ENCODE measurements at regions not wholly inside any gene's neighbourhood (a gene's known extent, or its start where the extent isn't known, plus 50 kb on each side); places are given as distances from the start of the nearest gene placed in this dataset.

DNA sequence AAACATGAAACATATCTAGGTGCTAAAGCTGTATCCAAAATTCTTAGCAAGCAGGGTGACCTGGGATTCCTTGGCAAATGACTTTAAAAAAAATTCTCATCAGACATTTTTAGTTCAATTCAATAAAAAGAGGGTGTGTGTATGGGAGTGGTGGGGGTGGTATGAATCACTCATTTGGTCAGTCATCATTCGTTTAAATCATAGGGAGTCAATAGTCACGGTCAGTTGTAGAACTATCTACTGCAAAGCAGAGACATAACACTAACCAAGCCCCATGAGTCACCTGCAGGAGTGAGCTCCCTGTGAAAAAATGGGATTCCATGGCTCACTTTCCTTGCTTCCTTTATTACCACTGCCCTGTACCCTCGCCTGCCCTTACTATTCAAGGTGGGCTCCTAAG lies 380.6 kb upstream of the TCF4 start:
- WGBS (ENCODE audit: missing lambda C conversion rate), result 20% methylated on average over 3 of the region's 3 CpGs
- FAIRE-seq (no peak), ATAC-seq (no peak), DNase-seq (ENCODE audit: low read depth in 1 of 2, low spot score in 1 of 2) (no peak)
- CTCF ChIA-PET, result no interaction called here
- Histone ChIP-seq H3K4me3 (no peak overlapping the region), H3K4me1 (no peaks in the 10 kb centered on the region), H3K9me3 (no peaks in the 10 kb centered on the region), H3K4me2 (no peak overlapping the region), H3K27ac (no peak overlapping the region)
- TF ChIP-seq ZNF302 (CRISPR knock-in tag; IDR thresholded peaks at IDR 0.05) (no peak), HOXB5 (CRISPR knock-in tag; IDR thresholded peaks at IDR 0.05) (no peak)
- POLR2A ChIA-PET, result no interaction called here

DNA sequence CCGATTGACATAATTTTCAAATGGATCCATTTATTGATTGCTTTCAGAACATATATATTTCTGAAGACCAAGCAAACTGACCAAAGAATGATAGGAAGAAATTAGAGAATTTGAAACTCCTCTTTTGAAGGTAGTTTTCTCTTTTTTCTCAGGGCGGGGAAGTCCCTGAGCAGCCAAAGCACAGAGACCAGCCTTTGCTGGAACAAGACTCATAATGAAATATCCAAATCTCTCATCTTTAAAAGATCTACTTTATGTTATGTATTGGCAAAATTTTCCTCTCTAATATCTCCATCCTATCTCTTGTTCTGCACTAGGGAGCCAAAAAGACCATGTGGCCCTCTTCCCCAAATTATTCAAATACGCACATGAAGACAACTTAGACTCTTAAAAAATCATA lies 379.0 kb upstream of the TCF4 start:
- no peak overlapping the region for H3K4me3 ChIP-seq
- no peak overlapping the region for H3K27ac ChIP-seq
- no peak overlapping the region for H3K4me2 ChIP-seq
- ChIA-PET POLR2A (no interaction called here), CTCF (no interaction called here)
- no peaks in the 10 kb centered on the region for H3K9me3 ChIP-seq
- no peak for FAIRE-seq
- no peak for TF ChIP-seq RAD21 (conservative IDR thresholded peaks at IDR 0.05 in 1 of 2, IDR thresholded peaks at IDR 0.05 in 1 of 2)
- TF ChIP-seq, protein P1, sequence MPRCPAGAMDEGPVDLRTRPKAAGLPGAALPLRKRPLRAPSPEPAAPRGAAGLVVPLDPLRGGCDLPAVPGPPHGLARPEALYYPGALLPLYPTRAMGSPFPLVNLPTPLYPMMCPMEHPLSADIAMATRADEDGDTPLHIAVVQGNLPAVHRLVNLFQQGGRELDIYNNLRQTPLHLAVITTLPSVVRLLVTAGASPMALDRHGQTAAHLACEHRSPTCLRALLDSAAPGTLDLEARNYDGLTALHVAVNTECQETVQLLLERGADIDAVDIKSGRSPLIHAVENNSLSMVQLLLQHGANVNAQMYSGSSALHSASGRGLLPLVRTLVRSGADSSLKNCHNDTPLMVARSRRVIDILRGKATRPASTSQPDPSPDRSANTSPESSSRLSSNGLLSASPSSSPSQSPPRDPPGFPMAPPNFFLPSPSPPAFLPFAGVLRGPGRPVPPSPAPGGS (IDR thresholded peaks at IDR 0.05), result no peak
- no peak for TF ChIP-seq ZSCAN20 (CRISPR knock-in tag; IDR thresholded peaks at IDR 0.05)
- no peak for TF ChIP-seq NPAS2 (CRISPR knock-in tag; IDR thresholded peaks at IDR 0.05; ENCODE audit: borderline replicate concordance)
- TF ChIP-seq, protein P2, sequence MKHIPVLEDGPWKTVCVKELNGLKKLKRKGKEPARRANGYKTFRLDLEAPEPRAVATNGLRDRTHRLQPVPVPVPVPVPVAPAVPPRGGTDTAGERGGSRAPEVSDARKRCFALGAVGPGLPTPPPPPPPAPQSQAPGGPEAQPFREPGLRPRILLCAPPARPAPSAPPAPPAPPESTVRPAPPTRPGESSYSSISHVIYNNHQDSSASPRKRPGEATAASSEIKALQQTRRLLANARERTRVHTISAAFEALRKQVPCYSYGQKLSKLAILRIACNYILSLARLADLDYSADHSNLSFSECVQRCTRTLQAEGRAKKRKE (CRISPR knock-in tag; IDR thresholded peaks at IDR 0.05; ENCODE audit: low read depth), result no peak
- TF ChIP-seq MAFK (IDR thresholded peaks at IDR 0.05; ENCODE audit: partially characterized antibody), result no peak
- TF ChIP-seq FOSB (CRISPR knock-in tag; IDR thresholded peaks at IDR 0.05), result no peak
- TF ChIP-seq MYC (IDR thresholded peaks at IDR 0.05; ENCODE audit: borderline replicate concordance, low read length), result no peak
- no peak for TF ChIP-seq ZNF302 (CRISPR knock-in tag; IDR thresholded peaks at IDR 0.05)
- no peak for TF ChIP-seq HOXA7 (CRISPR knock-in tag; IDR thresholded peaks at IDR 0.05)
- TF ChIP-seq, protein P3, sequence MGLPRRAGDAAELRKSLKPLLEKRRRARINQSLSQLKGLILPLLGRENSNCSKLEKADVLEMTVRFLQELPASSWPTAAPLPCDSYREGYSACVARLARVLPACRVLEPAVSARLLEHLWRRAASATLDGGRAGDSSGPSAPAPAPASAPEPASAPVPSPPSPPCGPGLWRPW (IDR thresholded peaks at IDR 0.05), result no peak
- no peaks in the 10 kb centered on the region for H3K4me1 ChIP-seq
- WGBS (ENCODE audit: missing lambda C conversion rate), result 52% methylated on average over 3 of the region's 3 CpGs
- no peak for ATAC-seq
- DNase-seq (ENCODE audit: low read depth in 1 of 2, low spot score in 1 of 2), result no peak

DNA sequence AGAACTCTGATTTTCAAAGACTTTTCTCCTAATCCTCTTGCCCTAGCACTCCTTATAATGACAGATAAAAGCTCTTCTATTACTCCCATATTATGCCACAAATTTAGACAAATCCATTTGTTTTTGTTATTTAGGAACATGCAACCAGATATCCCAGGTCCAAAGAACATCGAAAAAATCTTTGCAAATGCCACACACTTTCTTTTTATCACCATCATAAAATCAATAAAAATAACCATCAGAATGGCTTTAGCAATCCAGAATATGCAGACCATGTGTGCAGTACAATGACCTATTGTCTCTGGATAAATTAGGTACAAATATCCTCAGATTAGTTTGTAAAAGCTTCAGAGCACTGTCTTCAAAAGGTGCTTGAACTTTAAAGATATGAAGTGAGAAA lies 376.2 kb upstream of the TCF4 start:
- DNase-seq (ENCODE audit: low read depth in 1 of 2, low spot score in 1 of 2) (no peak), ATAC-seq (no peak), FAIRE-seq (no peak)
- no peak overlapping the region for H3K27ac ChIP-seq
- ChIA-PET POLR2A (no interaction called here), CTCF (no interaction called here)
- H3K4me1 ChIP-seq, result no peaks in the 10 kb centered on the region
- 0% methylated on average over 1 of the region's 1 CpG for WGBS (ENCODE audit: missing lambda C conversion rate)
- no peaks in the 10 kb centered on the region for H3K9me3 ChIP-seq
- no peak for TF ChIP-seq SMC3 (IDR thresholded peaks at IDR 0.05)
- TF ChIP-seq, protein P1 (IDR thresholded peaks at IDR 0.05), result no peak
- no peak for TF ChIP-seq KDM1A (IDR thresholded peaks at IDR 0.05; ENCODE audit: low read depth)
- no peak for TF ChIP-seq ZNF302 (CRISPR knock-in tag; IDR thresholded peaks at IDR 0.05)
- TF ChIP-seq POLR2AphosphoS2 (conservative IDR thresholded peaks at IDR 0.05; ENCODE audit: low read length), result no peak
- TF ChIP-seq CEBPB (IDR thresholded peaks at IDR 0.05), result no peak
- TF ChIP-seq KDM5A (IDR thresholded peaks at IDR 0.05), result no peak
- no peak overlapping the region for H3K4me2 ChIP-seq
- H3K4me3 ChIP-seq, result no peak overlapping the region

DNA sequence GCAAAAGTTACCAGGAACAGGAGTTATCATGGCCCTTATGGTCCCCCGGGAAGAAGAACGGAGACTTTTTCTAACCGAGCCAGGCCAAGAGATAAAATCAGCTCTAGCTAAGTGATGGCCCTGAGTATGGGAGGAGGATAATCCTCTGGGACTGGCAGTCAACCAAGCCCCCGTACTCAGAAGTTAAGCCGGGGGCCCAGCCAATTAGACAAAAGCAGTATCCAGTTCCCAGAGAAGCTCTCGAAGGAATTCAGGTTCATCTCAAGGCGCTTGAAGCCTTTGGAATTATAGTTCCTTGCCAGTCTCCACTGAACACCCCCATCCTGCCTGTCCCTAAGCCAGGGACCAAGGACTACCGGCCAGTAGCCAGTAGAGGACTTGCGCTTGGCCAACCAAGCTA lies 365.3 kb upstream of the TCF4 start:
- Histone ChIP-seq H3K4me3 (no peak overlapping the region), H3K9me3 (no peaks in the 10 kb centered on the region), H3K27ac (no peak overlapping the region), H3K4me1 (no peaks in the 10 kb centered on the region), H3K4me2 (no peak overlapping the region)
- DNase-seq (ENCODE audit: low read depth in 1 of 2, low spot score in 1 of 2) (no peak), FAIRE-seq (no peak), ATAC-seq (no peak)
- WGBS (ENCODE audit: missing lambda C conversion rate), result 78% methylated on average over 7 of the region's 9 CpGs
- ChIA-PET POLR2A (no interaction called here), CTCF (no interaction called here)
- TF ChIP-seq, protein P3 (IDR thresholded peaks at IDR 0.05), result no peak
- TF ChIP-seq SMC3 (IDR thresholded peaks at IDR 0.05), result no peak
- no peak for TF ChIP-seq CHD2 (IDR thresholded peaks at IDR 0.05; ENCODE audit: low read length, partially characterized antibody)
- TF ChIP-seq, protein P2 (CRISPR knock-in tag; IDR thresholded peaks at IDR 0.05; ENCODE audit: low read depth), result no peak
- no peak for TF ChIP-seq FOSL2 (IDR thresholded peaks at IDR 0.05)
- TF ChIP-seq FOSL2 (CRISPR knock-in tag; IDR thresholded peaks at IDR 0.05), result no peak
- TF ChIP-seq CBX8 (IDR thresholded peaks at IDR 0.05), result no peak
- TF ChIP-seq BHLHE40 (IDR thresholded peaks at IDR 0.05; ENCODE audit: low read depth, low read length), result no peak
- TF ChIP-seq, protein P4, sequence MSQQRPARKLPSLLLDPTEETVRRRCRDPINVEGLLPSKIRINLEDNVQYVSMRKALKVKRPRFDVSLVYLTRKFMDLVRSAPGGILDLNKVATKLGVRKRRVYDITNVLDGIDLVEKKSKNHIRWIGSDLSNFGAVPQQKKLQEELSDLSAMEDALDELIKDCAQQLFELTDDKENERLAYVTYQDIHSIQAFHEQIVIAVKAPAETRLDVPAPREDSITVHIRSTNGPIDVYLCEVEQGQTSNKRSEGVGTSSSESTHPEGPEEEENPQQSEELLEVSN (IDR thresholded peaks at IDR 0.05; ENCODE audit: borderline replicate concordance, low read depth), result no peak
- no peak for TF ChIP-seq CEBPB (IDR thresholded peaks at IDR 0.05)
- TF ChIP-seq CHD4 (IDR thresholded peaks at IDR 0.05; ENCODE audit: borderline replicate concordance), result no peak
- TF ChIP-seq, protein P5, sequence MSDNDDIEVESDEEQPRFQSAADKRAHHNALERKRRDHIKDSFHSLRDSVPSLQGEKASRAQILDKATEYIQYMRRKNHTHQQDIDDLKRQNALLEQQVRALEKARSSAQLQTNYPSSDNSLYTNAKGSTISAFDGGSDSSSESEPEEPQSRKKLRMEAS (IDR thresholded peaks at IDR 0.05), result no peak
- TF ChIP-seq NPAS2 (CRISPR knock-in tag; IDR thresholded peaks at IDR 0.05; ENCODE audit: borderline replicate concordance), result no peak
- TF ChIP-seq HEYL (CRISPR knock-in tag; IDR thresholded peaks at IDR 0.05), result no peak
